ENCODE measurements at regions not wholly inside any gene's neighbourhood (a gene's known extent, or its start where the extent isn't known, plus 50 kb on each side); places are given as distances from the start of the nearest gene placed in this dataset.

DNA sequence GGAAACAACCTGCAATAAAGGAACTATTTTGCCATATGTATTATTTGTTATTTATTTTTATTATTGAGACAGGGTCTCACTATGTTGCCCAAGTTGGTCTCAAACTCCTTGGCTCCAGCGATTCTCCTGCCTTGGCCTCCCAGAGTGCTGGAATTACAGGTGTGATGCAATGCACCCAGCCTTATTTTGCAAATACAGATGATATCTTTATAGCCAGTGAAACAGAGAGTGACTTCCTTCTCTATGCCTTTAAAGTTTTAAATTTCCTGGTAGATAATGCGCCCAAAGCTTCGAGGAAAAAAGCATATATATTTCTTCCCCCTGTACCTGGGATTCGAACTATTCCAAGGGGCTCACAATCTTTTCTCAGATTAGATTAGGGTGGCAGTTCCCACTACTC, 601.1 kb upstream of the HTR2C start (continued):
- TF ChIP-seq, protein P1, sequence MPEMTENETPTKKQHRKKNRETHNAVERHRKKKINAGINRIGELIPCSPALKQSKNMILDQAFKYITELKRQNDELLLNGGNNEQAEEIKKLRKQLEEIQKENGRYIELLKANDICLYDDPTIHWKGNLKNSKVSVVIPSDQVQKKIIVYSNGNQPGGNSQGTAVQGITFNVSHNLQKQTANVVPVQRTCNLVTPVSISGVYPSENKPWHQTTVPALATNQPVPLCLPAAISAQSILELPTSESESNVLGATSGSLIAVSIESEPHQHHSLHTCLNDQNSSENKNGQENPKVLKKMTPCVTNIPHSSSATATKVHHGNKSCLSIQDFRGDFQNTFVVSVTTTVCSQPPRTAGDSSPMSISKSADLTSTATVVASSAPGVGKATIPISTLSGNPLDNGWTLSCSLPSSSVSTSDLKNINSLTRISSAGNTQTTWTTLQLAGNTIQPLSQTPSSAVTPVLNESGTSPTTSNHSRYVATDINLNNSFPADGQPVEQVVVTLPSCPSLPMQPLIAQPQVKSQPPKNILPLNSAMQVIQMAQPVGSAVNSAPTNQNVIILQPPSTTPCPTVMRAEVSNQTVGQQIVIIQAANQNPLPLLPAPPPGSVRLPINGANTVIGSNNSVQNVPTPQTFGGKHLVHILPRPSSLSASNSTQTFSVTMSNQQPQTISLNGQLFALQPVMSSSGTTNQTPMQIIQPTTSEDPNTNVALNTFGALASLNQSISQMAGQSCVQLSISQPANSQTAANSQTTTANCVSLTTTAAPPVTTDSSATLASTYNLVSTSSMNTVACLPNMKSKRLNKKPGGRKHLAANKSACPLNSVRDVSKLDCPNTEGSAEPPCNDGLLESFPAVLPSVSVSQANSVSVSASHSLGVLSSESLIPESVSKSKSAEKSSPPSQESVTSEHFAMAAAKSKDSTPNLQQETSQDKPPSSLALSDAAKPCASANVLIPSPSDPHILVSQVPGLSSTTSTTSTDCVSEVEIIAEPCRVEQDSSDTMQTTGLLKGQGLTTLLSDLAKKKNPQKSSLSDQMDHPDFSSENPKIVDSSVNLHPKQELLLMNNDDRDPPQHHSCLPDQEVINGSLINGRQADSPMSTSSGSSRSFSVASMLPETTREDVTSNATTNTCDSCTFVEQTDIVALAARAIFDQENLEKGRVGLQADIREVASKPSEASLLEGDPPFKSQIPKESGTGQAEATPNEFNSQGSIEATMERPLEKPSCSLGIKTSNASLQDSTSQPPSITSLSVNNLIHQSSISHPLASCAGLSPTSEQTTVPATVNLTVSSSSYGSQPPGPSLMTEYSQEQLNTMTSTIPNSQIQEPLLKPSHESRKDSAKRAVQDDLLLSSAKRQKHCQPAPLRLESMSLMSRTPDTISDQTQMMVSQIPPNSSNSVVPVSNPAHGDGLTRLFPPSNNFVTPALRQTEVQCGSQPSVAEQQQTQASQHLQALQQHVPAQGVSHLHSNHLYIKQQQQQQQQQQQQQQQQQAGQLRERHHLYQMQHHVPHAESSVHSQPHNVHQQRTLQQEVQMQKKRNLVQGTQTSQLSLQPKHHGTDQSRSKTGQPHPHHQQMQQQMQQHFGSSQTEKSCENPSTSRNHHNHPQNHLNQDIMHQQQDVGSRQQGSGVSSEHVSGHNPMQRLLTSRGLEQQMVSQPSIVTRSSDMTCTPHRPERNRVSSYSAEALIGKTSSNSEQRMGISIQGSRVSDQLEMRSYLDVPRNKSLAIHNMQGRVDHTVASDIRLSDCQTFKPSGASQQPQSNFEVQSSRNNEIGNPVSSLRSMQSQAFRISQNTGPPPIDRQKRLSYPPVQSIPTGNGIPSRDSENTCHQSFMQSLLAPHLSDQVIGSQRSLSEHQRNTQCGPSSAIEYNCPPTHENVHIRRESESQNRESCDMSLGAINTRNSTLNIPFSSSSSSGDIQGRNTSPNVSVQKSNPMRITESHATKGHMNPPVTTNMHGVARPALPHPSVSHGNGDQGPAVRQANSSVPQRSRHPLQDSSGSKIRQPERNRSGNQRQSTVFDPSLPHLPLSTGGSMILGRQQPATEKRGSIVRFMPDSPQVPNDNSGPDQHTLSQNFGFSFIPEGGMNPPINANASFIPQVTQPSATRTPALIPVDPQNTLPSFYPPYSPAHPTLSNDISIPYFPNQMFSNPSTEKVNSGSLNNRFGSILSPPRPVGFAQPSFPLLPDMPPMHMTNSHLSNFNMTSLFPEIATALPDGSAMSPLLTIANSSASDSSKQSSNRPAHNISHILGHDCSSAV (CRISPR knock-in tag; IDR thresholded peaks at IDR 0.05; ENCODE audit: borderline replicate concordance) = no peak
- TF ChIP-seq PLRG1 (conservative IDR thresholded peaks at IDR 0.05) (no peak), EP300 (IDR thresholded peaks at IDR 0.05; ENCODE audit: low read depth in 2 of 2, low read length in 2 of 2) (no peak), EP300 (CRISPR knock-in tag; IDR thresholded peaks at IDR 0.05; ENCODE audit: borderline replicate concordance) (no peak), HOXA3 (CRISPR knock-in tag; IDR thresholded peaks at IDR 0.05) (no peak), IRF2 (CRISPR knock-in tag; IDR thresholded peaks at IDR 0.05) (no peak), TARDBP (CRISPR knock-in tag; IDR thresholded peaks at IDR 0.05) (no peak), ZNF232 (CRISPR knock-in tag; IDR thresholded peaks at IDR 0.05; ENCODE audit: borderline replicate concordance) (no peak), ZFP62 (CRISPR knock-in tag; IDR thresholded peaks at IDR 0.05) (no peak), GTF3A (CRISPR knock-in tag; conservative IDR thresholded peaks at IDR 0.05) (no peak), CHCHD3 (CRISPR knock-in tag; IDR thresholded peaks at IDR 0.05) (no peak)
- TF ChIP-seq, protein P2, sequence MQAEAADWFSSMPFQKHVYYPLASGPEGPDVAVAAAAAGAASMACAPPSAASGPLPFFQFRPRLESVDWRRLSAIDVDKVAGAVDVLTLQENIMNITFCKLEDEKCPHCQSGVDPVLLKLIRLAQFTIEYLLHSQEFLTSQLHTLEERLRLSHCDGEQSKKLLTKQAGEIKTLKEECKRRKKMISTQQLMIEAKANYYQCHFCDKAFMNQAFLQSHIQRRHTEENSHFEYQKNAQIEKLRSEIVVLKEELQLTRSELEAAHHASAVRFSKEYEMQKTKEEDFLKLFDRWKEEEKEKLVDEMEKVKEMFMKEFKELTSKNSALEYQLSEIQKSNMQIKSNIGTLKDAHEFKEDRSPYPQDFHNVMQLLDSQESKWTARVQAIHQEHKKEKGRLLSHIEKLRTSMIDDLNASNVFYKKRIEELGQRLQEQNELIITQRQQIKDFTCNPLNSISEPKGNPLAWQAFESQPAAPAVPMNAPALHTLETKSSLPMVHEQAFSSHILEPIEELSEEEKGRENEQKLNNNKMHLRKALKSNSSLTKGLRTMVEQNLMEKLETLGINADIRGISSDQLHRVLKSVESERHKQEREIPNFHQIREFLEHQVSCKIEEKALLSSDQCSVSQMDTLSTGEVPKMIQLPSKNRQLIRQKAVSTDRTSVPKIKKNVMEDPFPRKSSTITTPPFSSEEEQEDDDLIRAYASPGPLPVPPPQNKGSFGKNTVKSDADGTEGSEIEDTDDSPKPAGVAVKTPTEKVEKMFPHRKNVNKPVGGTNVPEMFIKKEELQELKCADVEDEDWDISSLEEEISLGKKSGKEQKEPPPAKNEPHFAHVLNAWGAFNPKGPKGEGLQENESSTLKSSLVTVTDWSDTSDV (CRISPR knock-in tag; IDR thresholded peaks at IDR 0.05) = no peak
